SU-DHL-6 (cell line): ENCODE measurements at regions not wholly inside any gene's neighbourhood (a gene's known extent, or its start where the extent isn't known, plus 50 kb on each side); places are given as distances from the start of the nearest gene placed in this dataset.

Experiments
- CTCF ChIP-seq: fragments of 200-600 bp; sonication (generic); IDR thresholded peaks from one replicate; pipeline ENCODE4 v1.5.1; 2017; ENCODE audit warnings: antibody characterized with exemption, mild to moderate bottlenecking, low read length, moderate library complexity; ENCODE audit not compliant: insufficient read depth, poor library complexity, severe bottlenecking
- EZH2phosphoT487 ChIP-seq: fragments of 200-600 bp; sonication (generic), shearing (Covaris generic); conservative IDR thresholded peaks from 2 replicates; pipeline ENCODE4 v1.6.1; 2018; ENCODE audit warnings: mild to moderate bottlenecking, antibody characterized with exemption, low read length, moderate library complexity, mixed read lengths

DNA sequence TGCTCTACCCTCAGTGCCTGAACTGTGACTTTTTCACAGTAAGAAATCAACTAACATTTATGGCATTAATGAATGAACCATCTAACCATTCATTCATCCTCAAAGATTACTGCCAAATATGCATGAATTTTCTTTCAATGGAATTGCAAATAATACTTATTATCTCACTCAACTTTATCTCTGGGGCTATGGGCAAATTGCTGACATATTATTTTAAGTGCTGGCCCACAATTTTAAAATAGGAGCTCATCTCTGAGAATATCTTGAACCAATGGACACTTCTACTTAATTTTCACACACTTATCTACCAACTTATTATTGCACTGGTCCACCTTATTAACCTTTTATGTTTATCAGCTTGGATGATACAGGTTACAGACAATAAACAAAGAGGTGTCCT lies 182.8 kb downstream of the RBM43 start:
- TF ChIP-seq CTCF (no peak), EZH2phosphoT487 (no peak)
